ENCODE measurements at regions not wholly inside any gene's neighbourhood (a gene's known extent, or its start where the extent isn't known, plus 50 kb on each side); places are given as distances from the start of the nearest gene placed in this dataset.

- no peak for DNase-seq
These were observed 64.9 kb upstream of the SALL4 start for GRCh38 chr20:51867251-51867650.

DNA sequence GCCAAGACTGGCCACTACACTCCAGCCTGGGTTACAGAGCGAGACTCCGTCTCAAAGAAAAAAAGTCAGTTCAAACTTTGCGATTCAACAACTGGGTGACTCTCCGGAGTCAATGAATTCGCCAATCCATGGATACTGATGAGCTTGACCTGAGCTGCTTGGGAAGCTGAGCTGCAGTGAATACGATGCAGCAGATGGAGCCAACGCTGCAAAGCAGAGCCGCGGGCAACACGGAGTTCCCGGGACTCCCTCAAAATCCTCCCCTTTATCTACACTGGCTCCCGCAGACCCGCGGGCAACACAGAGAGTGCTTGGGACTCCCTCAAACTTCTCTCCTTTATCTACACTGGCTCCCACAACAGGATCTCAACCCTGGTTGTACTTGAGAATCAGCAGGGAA is 62.6 kb upstream of the SALL4 start:
- no peak for DNase-seq

DNA sequence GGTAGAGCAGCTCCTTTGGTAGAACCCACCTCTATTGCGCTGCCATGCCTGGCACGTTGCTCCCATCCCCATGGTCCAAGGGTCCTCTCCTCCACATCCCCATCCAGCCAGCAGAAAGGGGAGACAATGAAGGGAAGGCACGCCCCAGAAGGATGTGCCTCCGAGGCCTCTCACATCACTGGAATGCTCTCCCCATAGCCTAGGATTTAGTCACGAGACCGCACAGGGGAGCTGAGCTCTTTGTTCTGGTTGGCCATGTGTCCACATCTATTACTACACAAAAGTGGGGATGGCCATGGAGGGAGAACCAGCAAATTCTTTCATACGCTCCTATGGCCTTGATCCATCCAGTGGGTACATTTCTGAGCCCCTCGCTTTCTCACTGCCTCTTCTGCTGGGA is 60.5 kb upstream of the SALL4 start:
- no peak for DNase-seq

DNA sequence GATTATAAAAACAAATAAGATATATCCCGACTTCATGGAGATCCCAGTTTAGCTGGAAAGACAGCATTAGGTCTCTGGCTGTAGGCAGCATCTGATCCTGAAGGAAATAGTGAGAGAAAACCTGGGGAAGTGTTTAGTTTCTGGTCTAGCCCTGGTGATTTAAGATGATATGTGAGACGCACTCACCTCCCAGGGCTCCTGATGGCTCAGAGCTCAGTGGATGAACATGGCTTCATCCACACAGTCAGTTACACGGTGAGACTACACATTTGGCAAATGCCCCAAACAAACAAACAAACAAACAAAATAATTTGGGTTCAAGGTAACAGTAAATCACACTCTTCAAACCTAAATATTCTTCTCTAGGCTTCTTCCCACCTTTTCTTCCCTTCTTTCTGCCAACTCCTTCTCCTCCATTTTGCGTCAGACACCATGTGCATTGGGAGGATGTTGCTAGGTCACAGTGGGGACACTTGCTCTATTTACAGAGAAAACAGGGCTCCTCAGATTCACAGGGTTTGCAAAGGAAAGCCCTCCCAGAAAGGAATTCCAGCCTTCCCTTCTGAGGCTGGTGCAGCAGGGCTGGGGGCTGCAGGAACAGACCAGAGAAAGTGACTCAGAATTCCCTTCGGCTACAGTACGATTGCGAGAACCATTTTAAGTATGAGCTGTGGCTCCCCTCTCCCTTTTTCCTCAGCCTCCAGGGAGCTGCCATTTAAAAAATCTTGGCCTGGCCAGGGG is 59.6 kb upstream of the SALL4 start:
- no peak for DNase-seq

DNA sequence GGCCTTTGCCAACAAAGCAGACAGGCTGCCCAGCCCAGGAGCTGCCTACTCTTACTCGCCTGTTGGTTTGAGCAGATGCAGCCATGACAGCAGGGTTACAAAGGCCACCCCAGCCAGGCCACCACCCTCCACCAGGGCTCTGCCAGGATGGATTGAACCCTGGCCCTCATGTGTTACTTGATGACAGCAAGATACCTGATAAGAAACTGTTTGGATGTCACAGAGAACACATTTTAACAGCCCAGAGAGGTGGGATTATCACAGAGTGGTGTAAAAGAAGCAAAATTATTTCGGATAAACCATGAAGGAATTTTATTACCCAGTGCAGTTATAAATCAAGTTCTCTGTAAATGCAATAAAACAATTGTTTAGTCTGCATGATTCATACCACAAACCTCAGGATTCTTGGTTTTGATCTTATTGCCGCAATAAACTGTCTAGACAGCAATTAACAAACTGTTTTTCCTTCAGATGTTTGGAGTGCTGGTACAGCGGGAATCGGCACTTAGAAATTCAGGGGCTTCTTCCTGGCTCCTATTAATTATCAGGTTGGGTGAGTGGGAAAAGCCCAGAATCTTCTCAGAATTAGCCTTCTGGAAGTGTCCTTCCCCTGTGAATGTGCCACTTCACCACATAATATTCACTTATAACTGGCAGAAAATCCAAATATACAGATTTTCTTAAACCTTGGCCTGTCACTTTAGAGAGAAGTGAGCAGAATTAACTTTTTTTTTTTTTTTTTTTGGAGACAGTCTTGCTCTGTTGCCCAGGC is 58.0 kb upstream of the SALL4 start:
- DNase-seq: no peak

GRCh38 chr20:51856432-51856831 is 54.1 kb upstream of the SALL4 start:
- DNase-seq: no peak

- no peak for DNase-seq
These were observed 52.6 kb upstream of the SALL4 start for GRCh38 chr20:51854921-51855320.

All from retina (tissue), 1 donor.